ENCODE measurements at regions not wholly inside any gene's neighbourhood (a gene's known extent, or its start where the extent isn't known, plus 50 kb on each side); places are given as distances from the start of the nearest gene placed in this dataset.
A peak's percentile ranks its signal among the peaks of the same experiment; 100 is the strongest.
"Not testable (repeated sequence)": the region's sequence is repeated elsewhere in the genome, so short reads cannot be mapped to it uniquely, and the experiment has no call there.

- no peak for DNase-seq
Observed at GRCh38 chr14:40679256-40679655, 927.4 kb upstream of the LRFN5 start.

- DNase-seq, result not testable (repeated sequence)
Observed at GRCh38 chr14:40677206-40677605, 929.5 kb upstream of the LRFN5 start.

GRCh38 chr14:40674502-40674901 lies 932.2 kb upstream of the LRFN5 start:
- no peak for DNase-seq

DNA sequence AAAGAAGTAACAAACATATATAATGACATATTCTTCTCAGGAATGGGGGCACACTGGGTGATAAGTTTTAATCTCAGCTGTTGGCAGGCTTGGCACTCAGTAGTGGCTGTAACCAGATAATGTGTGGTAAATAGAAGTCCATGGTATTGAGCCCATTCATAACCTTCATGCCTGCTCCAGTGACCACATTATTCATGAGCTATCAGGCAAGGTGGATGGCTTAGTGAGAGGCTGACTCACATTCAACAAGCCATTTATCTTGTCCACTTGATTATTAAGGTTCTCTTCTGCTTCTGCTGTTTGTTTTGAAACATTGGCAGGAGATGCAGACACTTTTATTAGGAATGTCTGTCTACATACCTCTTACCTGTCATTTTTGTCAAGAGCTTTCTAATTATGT lies 950.4 kb upstream of the LRFN5 start:
- DNase-seq, result no peak

DNA sequence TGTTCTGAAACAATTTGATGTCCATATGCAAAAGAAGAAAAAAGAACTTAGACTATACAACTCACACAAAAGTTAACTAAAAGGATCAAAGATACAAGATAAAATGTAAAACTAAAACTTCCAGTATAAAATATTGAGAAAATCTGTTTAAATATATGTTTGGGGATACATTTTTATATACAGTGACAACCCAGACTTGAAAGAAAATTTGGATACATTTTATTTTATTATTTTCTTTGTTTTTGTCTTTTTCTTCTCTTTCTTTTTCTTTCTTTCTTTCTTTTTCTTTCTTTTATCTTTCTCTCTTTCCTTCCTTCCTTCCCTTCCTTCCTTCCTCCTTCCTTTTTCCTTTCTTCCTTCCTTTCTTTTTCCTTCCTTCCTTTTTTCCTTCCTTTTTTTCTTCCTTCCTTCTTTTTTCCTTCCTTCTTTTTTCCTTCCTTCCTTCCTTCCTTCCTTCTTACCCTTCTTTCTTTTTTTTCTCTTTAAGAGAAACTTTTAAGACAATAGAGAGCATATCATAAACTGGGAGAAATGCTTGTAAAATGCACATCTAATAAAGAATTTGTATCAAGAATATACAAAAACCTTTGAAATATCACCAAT lies 954.5 kb upstream of the LRFN5 start:
- no peak for DNase-seq

DNA sequence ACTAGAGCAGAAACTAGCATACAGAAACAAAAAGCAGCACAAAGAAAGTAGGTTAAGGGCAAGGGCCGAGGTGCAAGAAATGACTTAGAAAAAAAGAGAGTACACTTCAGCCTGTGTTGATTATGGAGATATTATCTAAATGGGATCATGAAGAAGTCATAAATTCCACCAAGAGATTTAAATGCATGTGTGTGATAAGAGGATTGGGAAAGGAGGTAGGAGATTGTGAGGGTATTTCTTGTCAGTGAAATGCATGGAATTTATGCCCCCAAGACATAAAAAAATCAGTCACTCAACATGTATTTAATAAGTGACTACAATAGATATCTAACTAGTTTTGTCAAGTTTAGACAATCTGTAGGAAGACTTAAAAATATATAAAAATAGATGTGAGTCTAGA lies 976.2 kb upstream of the LRFN5 start:
- DNase-seq, result no peak

GRCh38 chr14:40629551-40630137 lies 977.0 kb upstream of the LRFN5 start:
- not testable (repeated sequence) for DNase-seq

- no peak for DNase-seq
Observed at GRCh38 chr14:40629144-40629543, 977.5 kb upstream of the LRFN5 start.

GRCh38 chr14:40623643-40624042 lies 983.0 kb upstream of the LRFN5 start:
- peak; percentile 26 for DNase-seq

GRCh38 chr14:40618225-40618898 lies 988.3 kb upstream of the LRFN5 start:
- DNase-seq, result no peak

GRCh38 chr14:40616579-40616978 lies 990.1 kb upstream of the LRFN5 start:
- DNase-seq, result no peak

GRCh38 chr14:40601063-40601462 lies 1005.6 kb upstream of the LRFN5 start:
- DNase-seq, result no peak

DNA sequence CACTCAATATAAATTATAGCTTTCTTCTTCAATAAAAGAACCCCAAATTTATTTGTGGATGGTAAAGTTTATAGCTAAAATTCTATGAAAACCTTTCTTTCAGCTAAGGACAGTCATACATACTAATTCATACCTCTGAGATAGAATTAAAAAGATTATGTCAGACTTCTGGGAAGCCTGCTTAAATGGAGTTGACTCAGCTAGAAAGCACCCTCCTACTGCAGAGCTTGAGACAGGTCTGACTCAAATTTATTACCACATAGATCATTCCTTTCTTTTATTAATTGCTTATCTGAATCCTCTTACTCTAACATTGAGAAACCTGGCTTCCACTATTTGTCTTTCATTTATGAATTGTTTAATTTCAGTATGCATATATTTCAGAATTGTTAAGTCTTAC lies 1007.0 kb upstream of the LRFN5 start:
- DNase-seq, result no peak

GRCh38 chr14:40581264-40581663 lies 1025.4 kb upstream of the LRFN5 start:
- no peak for DNase-seq

- no peak for DNase-seq
Observed at GRCh38 chr14:40576880-40577478, 1029.7 kb upstream of the LRFN5 start.

DNA sequence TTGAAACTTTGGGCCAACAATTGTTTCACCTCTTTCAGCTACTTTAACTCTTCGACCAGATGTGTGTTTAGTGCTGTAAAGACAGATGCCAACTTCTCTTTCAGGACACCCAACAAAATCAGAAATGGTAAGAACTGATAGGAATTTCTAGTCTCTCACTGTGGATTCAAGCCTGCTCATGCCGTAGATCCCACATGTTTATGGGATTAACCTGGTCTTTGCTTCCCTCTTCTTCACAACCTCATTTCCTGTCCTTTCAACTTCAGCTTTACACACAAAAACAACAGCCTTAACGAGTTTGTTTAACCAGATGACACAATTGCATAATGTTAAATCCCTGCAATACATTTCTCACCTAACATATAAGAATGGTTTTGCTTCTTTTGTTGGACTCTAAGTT lies 1031.9 kb upstream of the LRFN5 start:
- DNase-seq, result no peak

GRCh38 chr14:40525314-40525713 lies 1081.4 kb upstream of the LRFN5 start:
- DNase-seq, result no peak

- DNase-seq, result no peak
Observed at GRCh38 chr14:40523123-40523522, 1083.6 kb upstream of the LRFN5 start.

- DNase-seq, result no peak
Observed at GRCh38 chr14:40494483-40494882, 1062.2 kb upstream of the FBXO33 start.

DNA sequence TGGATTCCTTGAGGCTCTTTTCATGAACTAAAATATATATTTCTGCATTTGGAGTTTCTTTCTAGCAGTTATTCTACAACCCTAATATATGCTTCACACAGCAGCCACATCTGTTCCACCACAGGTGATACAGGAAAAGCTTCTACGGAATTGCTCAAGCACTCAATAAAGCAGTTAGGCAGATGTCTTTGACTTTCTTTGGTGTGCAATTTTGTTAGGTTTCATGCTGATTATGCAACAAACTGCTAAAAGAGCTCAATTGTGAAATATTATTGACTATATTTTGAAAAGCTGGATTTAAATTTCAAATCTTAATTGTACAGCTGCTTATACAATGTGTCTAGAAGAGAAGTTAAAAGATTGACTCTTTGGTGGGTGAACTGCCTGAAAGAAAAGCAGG lies 1055.6 kb upstream of the FBXO33 start:
- DNase-seq, result no peak

- DNase-seq, result no peak
Observed at GRCh38 chr14:40485688-40486087, 1053.5 kb upstream of the FBXO33 start.

DNA sequence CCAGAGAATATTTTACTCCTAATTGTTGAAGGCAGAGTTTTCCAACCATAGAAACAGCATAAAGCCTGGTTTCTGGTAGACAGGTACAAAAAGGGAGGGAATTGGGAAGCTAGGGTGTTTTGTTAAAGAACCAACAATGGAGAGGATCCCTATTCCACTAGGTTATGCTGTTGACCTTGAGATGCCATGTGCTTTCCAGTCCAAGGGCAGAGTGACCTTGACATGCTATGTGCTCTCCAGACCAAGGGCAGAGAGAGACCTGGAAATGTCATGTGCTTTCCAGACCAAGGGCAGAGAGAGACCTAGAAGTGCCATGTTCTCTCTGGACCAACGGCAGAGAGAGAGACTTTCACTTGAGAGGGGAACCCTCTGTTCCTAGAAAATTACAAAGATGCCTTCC lies 1043.8 kb upstream of the FBXO33 start:
- no peak for DNase-seq

- no peak for DNase-seq
Observed at GRCh38 chr14:40467969-40468368, 1035.7 kb upstream of the FBXO33 start.

GRCh38 chr14:40464531-40464930 lies 1032.3 kb upstream of the FBXO33 start:
- no peak for DNase-seq

Data from NCI-H1092 treated with DMSO at 0.1 percent for 48 hours (cell line).